GM12892 (cell line): ENCODE measurements at regions not wholly inside any gene's neighbourhood (a gene's known extent, or its start where the extent isn't known, plus 50 kb on each side); places are given as distances from the start of the nearest gene placed in this dataset.

Experiments used
- POLR2A ChIP-seq: IDR thresholded peaks from 2 replicates; pipeline ENCODE4 v1.6.1; 2011; ENCODE audit warnings: low read depth, low read length, control low read depth
- POLR2AphosphoS5 ChIP-seq: IDR thresholded peaks from 2 replicates; pipeline ENCODE4 v1.6.1; 2011; ENCODE audit warnings: low read depth, low read length, control low read depth

GRCh38 chr6:169902070-169902469 is 150.6 kb downstream of the ERMARD start:
- TF ChIP-seq POLR2A (no peak), POLR2AphosphoS5 (no peak)
